ENCODE measurements at regions not wholly inside any gene's neighbourhood (a gene's known extent, or its start where the extent isn't known, plus 50 kb on each side); places are given as distances from the start of the nearest gene placed in this dataset.

- no peaks in the 10 kb centered on the region for H3K4me1 Mint-ChIP-seq (ENCODE audit: low read depth)
- H3K4me3 Mint-ChIP-seq = no peak overlapping the region
- H3K36me3 Mint-ChIP-seq (ENCODE audit: low read depth) = no peaks in the 10 kb centered on the region
- no peak overlapping the region for H3K27ac Mint-ChIP-seq
- peaks cover 4% of the 10 kb centered on the region for H3K9me3 Mint-ChIP-seq
- peaks cover 6% of the 10 kb centered on the region for H3K27me3 Mint-ChIP-seq
Observed at GRCh38 chr14:25250516-25250915, 200.6 kb upstream of the STXBP6 start.

- H3K4me3 Mint-ChIP-seq = no peak overlapping the region
- H3K4me1 Mint-ChIP-seq (ENCODE audit: low read depth) = no peaks in the 10 kb centered on the region
- H3K36me3 Mint-ChIP-seq (ENCODE audit: low read depth) = no peaks in the 10 kb centered on the region
- peaks cover 4% of the 10 kb centered on the region for H3K9me3 Mint-ChIP-seq
- no peak overlapping the region for H3K27ac Mint-ChIP-seq
- H3K27me3 Mint-ChIP-seq = peaks cover 11% of the 10 kb centered on the region
Observed at GRCh38 chr14:25247609-25248008, 197.7 kb upstream of the STXBP6 start.

- H3K27me3 Mint-ChIP-seq = peaks cover 11% of the 10 kb centered on the region
- H3K36me3 Mint-ChIP-seq (ENCODE audit: low read depth) = no peaks in the 10 kb centered on the region
- H3K27ac Mint-ChIP-seq = no peak overlapping the region
- H3K4me3 Mint-ChIP-seq = no peak overlapping the region
- H3K4me1 Mint-ChIP-seq (ENCODE audit: low read depth) = no peaks in the 10 kb centered on the region
- H3K9me3 Mint-ChIP-seq = peaks cover 4% of the 10 kb centered on the region
Observed at GRCh38 chr14:25246751-25247150, 196.8 kb upstream of the STXBP6 start.

GRCh38 chr14:25239170-25239569 is 189.2 kb upstream of the STXBP6 start:
- Mint-ChIP-seq H3K36me3 (ENCODE audit: low read depth) (no peaks in the 10 kb centered on the region), H3K27me3 (peaks cover 6% of the 10 kb centered on the region), H3K27ac (no peak overlapping the region), H3K4me1 (ENCODE audit: low read depth) (no peaks in the 10 kb centered on the region), H3K4me3 (no peak overlapping the region), H3K9me3 (no peaks in the 10 kb centered on the region)

GRCh38 chr14:25237845-25238244 is 187.9 kb upstream of the STXBP6 start:
- H3K9me3 Mint-ChIP-seq = no peaks in the 10 kb centered on the region
- no peaks in the 10 kb centered on the region for H3K36me3 Mint-ChIP-seq (ENCODE audit: low read depth)
- peaks cover 6% of the 10 kb centered on the region for H3K27me3 Mint-ChIP-seq
- H3K27ac Mint-ChIP-seq = no peak overlapping the region
- H3K4me3 Mint-ChIP-seq = no peak overlapping the region
- no peaks in the 10 kb centered on the region for H3K4me1 Mint-ChIP-seq (ENCODE audit: low read depth)

GRCh38 chr14:25233613-25234012 is 183.7 kb upstream of the STXBP6 start:
- H3K36me3 Mint-ChIP-seq (ENCODE audit: low read depth) = no peaks in the 10 kb centered on the region
- no peak overlapping the region for H3K4me3 Mint-ChIP-seq
- no peaks in the 10 kb centered on the region for H3K4me1 Mint-ChIP-seq (ENCODE audit: low read depth)
- H3K27ac Mint-ChIP-seq = no peak overlapping the region
- H3K9me3 Mint-ChIP-seq = no peaks in the 10 kb centered on the region
- peaks cover 6% of the 10 kb centered on the region for H3K27me3 Mint-ChIP-seq

GRCh38 chr14:25231004-25231403 is 181.1 kb upstream of the STXBP6 start:
- no peak overlapping the region for H3K27ac Mint-ChIP-seq

GRCh38 chr14:25226214-25226613 is 176.3 kb upstream of the STXBP6 start:
- Mint-ChIP-seq H3K36me3 (ENCODE audit: low read depth) (no peaks in the 10 kb centered on the region), H3K4me1 (ENCODE audit: low read depth) (no peaks in the 10 kb centered on the region), H3K27me3 (peaks cover 5% of the 10 kb centered on the region), H3K4me3 (no peak overlapping the region), H3K9me3 (no peaks in the 10 kb centered on the region), H3K27ac (no peak overlapping the region)

More at GRCh38 chr14:25231004-25231403, 181.1 kb upstream of the STXBP6 start:
- no peak overlapping the region for H3K4me3 Mint-ChIP-seq
- H3K27me3 Mint-ChIP-seq = no peaks in the 10 kb centered on the region
- no peaks in the 10 kb centered on the region for H3K4me1 Mint-ChIP-seq (ENCODE audit: low read depth)
- no peaks in the 10 kb centered on the region for H3K36me3 Mint-ChIP-seq (ENCODE audit: low read depth)
- H3K9me3 Mint-ChIP-seq = no peaks in the 10 kb centered on the region

GRCh38 chr14:25222256-25222655 is 172.3 kb upstream of the STXBP6 start:
- no peak overlapping the region for H3K27ac Mint-ChIP-seq
- H3K27me3 Mint-ChIP-seq = peaks cover 10% of the 10 kb centered on the region
- H3K9me3 Mint-ChIP-seq = no peaks in the 10 kb centered on the region
- H3K36me3 Mint-ChIP-seq (ENCODE audit: low read depth) = no peaks in the 10 kb centered on the region
- no peaks in the 10 kb centered on the region for H3K4me1 Mint-ChIP-seq (ENCODE audit: low read depth)
- no peak overlapping the region for H3K4me3 Mint-ChIP-seq

GRCh38 chr14:25220514-25220913 is 170.6 kb upstream of the STXBP6 start:
- Mint-ChIP-seq H3K4me1 (ENCODE audit: low read depth) (no peaks in the 10 kb centered on the region), H3K27me3 (peaks cover 10% of the 10 kb centered on the region), H3K4me3 (no peak overlapping the region), H3K9me3 (no peaks in the 10 kb centered on the region), H3K27ac (no peak overlapping the region), H3K36me3 (ENCODE audit: low read depth) (no peaks in the 10 kb centered on the region)

- peaks cover 4% of the 10 kb centered on the region for H3K27me3 Mint-ChIP-seq
- H3K4me3 Mint-ChIP-seq = no peak overlapping the region
Observed at GRCh38 chr14:25215607-25216006, 165.7 kb upstream of the STXBP6 start.

GRCh38 chr14:25197885-25198284 is 147.9 kb upstream of the STXBP6 start:
- no peak overlapping the region for H3K27ac Mint-ChIP-seq
- H3K4me3 Mint-ChIP-seq = no peak overlapping the region
- no peaks in the 10 kb centered on the region for H3K36me3 Mint-ChIP-seq (ENCODE audit: low read depth)
- H3K27me3 Mint-ChIP-seq = peaks cover under 1% of the 10 kb centered on the region
- peaks cover 14% of the 10 kb centered on the region for H3K9me3 Mint-ChIP-seq
- H3K4me1 Mint-ChIP-seq (ENCODE audit: low read depth) = no peaks in the 10 kb centered on the region

More at GRCh38 chr14:25215607-25216006, 165.7 kb upstream of the STXBP6 start:
- no peaks in the 10 kb centered on the region for H3K36me3 Mint-ChIP-seq (ENCODE audit: low read depth)
- no peaks in the 10 kb centered on the region for H3K4me1 Mint-ChIP-seq (ENCODE audit: low read depth)
- H3K9me3 Mint-ChIP-seq = no peaks in the 10 kb centered on the region
- H3K27ac Mint-ChIP-seq = no peak overlapping the region

GRCh38 chr14:25180221-25180620 is 130.3 kb upstream of the STXBP6 start:
- Mint-ChIP-seq H3K4me1 (ENCODE audit: low read depth) (no peaks in the 10 kb centered on the region), H3K36me3 (ENCODE audit: low read depth) (no peaks in the 10 kb centered on the region), H3K27me3 (no peaks in the 10 kb centered on the region)

GRCh38 chr14:25178255-25178654 is 128.3 kb upstream of the STXBP6 start:
- H3K27ac Mint-ChIP-seq = no peak overlapping the region
- H3K9me3 Mint-ChIP-seq = peaks cover 4% of the 10 kb centered on the region
- H3K4me3 Mint-ChIP-seq = no peak overlapping the region
- H3K36me3 Mint-ChIP-seq (ENCODE audit: low read depth) = no peaks in the 10 kb centered on the region
- H3K4me1 Mint-ChIP-seq (ENCODE audit: low read depth) = no peaks in the 10 kb centered on the region
- H3K27me3 Mint-ChIP-seq = no peaks in the 10 kb centered on the region

More at GRCh38 chr14:25180221-25180620, 130.3 kb upstream of the STXBP6 start:
- Mint-ChIP-seq H3K4me3 (no peak overlapping the region), H3K27ac (no peak overlapping the region), H3K9me3 (peaks cover 11% of the 10 kb centered on the region)

GRCh38 chr14:25150934-25151790 is 101.2 kb upstream of the STXBP6 start:
- Mint-ChIP-seq H3K27ac (no peak overlapping the region), H3K27me3 (peaks cover 30% of the 10 kb centered on the region), H3K4me1 (ENCODE audit: low read depth) (no peaks in the 10 kb centered on the region), H3K36me3 (ENCODE audit: low read depth) (no peaks in the 10 kb centered on the region), H3K9me3 (no peaks in the 10 kb centered on the region), H3K4me3 (no peak overlapping the region)

GRCh38 chr14:25150401-25150800 is 100.5 kb upstream of the STXBP6 start:
- no peak overlapping the region for H3K27ac Mint-ChIP-seq
- no peaks in the 10 kb centered on the region for H3K36me3 Mint-ChIP-seq (ENCODE audit: low read depth)
- H3K9me3 Mint-ChIP-seq = no peaks in the 10 kb centered on the region
- H3K4me3 Mint-ChIP-seq = no peak overlapping the region
- no peaks in the 10 kb centered on the region for H3K4me1 Mint-ChIP-seq (ENCODE audit: low read depth)
- peaks cover 28% of the 10 kb centered on the region for H3K27me3 Mint-ChIP-seq
